ENCODE measurements at regions not wholly inside any gene's neighbourhood (a gene's known extent, or its start where the extent isn't known, plus 50 kb on each side); places are given as distances from the start of the nearest gene placed in this dataset.

DNA sequence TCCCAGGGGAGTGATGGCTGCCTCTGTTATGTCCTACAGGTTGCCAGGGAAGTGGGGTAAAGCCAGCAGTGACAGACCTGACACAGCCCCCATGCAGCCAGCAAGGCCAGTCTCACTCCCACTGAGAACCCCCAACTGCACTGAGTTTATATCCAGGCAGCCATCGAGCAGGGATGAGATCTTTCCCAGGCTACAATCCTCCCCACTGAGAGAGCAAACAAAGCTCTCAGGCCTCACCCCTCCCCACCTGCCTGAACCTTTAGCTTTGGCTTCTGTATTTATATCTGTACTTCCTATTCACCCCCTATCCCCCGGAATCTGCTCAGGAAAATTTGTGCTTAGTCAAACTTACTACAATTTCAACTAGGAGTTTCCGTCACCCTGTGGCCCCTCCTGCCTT is 284.1 kb downstream of the FAM170A start (continued):
- no peak for TF ChIP-seq CREBBP (IDR thresholded peaks at IDR 0.05; ENCODE audit: low read depth, low read length)

DNA sequence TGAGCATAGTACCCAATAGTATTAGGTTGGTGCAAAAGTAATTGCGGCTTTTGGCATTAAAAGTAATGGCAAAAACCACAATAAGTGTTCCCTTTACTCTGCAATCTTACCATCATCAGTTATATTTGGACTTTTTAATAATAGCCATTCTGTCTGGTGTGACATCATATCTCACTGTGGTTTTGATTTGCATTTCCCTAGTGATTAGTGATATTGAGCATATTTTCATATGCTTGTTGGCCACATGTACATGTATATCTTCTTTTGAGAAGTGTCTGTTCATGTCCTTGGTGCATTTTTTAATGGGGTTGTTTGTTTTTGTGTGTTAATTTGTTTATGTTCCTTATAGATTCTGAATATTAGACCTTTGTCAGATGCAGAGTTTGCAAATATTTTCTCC is 289.9 kb downstream of the FAM170A start:
- TF ChIP-seq, protein P1, sequence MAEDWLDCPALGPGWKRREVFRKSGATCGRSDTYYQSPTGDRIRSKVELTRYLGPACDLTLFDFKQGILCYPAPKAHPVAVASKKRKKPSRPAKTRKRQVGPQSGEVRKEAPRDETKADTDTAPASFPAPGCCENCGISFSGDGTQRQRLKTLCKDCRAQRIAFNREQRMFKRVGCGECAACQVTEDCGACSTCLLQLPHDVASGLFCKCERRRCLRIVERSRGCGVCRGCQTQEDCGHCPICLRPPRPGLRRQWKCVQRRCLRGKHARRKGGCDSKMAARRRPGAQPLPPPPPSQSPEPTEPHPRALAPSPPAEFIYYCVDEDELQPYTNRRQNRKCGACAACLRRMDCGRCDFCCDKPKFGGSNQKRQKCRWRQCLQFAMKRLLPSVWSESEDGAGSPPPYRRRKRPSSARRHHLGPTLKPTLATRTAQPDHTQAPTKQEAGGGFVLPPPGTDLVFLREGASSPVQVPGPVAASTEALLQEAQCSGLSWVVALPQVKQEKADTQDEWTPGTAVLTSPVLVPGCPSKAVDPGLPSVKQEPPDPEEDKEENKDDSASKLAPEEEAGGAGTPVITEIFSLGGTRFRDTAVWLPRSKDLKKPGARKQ (CRISPR knock-in tag; IDR thresholded peaks at IDR 0.05): no peak
- no peak for TF ChIP-seq SIRT6 (IDR thresholded peaks at IDR 0.05; ENCODE audit: low read depth, low read length)
- CTCF ChIA-PET (ENCODE audit: low intra/inter-chr PET ratio): no interaction called here
- in situ Hi-C loops (cut with MboI): no loop called here
- Histone ChIP-seq H4K20me1 (replicated peaks; ENCODE audit: control insufficient read depth, insufficient read depth, low read length) (no peaks in the 10 kb centered on the region), H2AFZ (ENCODE audit: low read depth, low read length) (no peak overlapping the region), H3K4me2 (ENCODE audit: insufficient read depth, low read length) (no peak overlapping the region), H3K27ac (ENCODE audit: extremely low read depth, low read depth, low read length) (no peak overlapping the region), H3K9ac (ENCODE audit: insufficient read depth in 1 of 2, low read depth in 2 of 2, low read length in 2 of 2) (no peak overlapping the region), H3K9me3 (replicated peaks; ENCODE audit: control insufficient read depth, insufficient read depth, low read depth, low read length) (0 out of 2 replicates have a peak, but pooled peaks cover 2% of the 10 kb centered on the region), H3K4me3 (no peak overlapping the region), H3K27me3 (ENCODE audit: control insufficient read depth in 2 of 2, insufficient read depth in 2 of 2, low read length in 2 of 2) (no peaks in the 10 kb centered on the region), H3K79me2 (ENCODE audit: control insufficient read depth, insufficient read depth, low read length) (no peaks in the 10 kb centered on the region), H3K9me1 (ENCODE audit: control insufficient read depth, insufficient read depth, low read length) (no peaks in the 10 kb centered on the region), H3K4me1 (replicated peaks in 1 of 2; ENCODE audit: control insufficient read depth in 2 of 2, insufficient read depth in 2 of 2, low read length in 2 of 2) (no peaks in the 10 kb centered on the region), H3K36me3 (ENCODE audit: control insufficient read depth, insufficient read depth, low read length) (no peaks in the 10 kb centered on the region)
- BruUV-seq (replicated peaks): no TSS peak
- FAIRE-seq (no peak), ATAC-seq (no peak), DNase-seq (ENCODE audit: extremely low read depth in 1 of 4, low spot score in 3 of 4) (no peak)
- WGBS (ENCODE audit: insufficient coverage, low coverage, missing lambda C conversion rate): 0% methylated on average over 1 of the region's 1 CpG
- POLR2A ChIA-PET: no interaction called here
- intact Hi-C loops (cut with micrococcal nuclease): no loop called here

DNA sequence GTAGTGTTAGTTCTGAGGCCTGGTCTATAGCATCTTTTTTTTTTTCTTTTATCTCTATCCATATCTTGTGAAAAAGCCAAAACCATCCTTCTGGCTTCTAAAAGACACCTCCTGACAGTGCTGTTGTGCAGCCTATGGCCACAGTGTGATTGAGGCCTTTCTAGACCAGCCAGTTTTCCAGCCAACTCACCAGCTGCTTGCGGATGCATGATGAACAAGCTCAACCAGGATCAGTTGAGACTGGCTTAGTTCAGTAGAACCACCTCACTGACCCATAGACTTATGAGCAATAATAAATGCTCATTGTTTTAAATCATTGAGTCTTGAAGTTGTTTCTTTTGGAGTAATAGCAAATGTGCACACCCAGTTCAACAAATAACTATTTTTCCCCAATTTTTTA is 296.9 kb downstream of the FAM170A start:
- ChIA-PET POLR2A (no interaction called here), CTCF (ENCODE audit: low intra/inter-chr PET ratio) (no interaction called here)
- no peaks in the 10 kb centered on the region for H4K20me1 ChIP-seq (replicated peaks; ENCODE audit: control insufficient read depth, insufficient read depth, low read length)
- ATAC-seq: no peak
- H3K4me3 ChIP-seq: no peak overlapping the region
- intact Hi-C loops (cut with micrococcal nuclease): no loop called here
- no peak for FAIRE-seq
- no peaks in the 10 kb centered on the region for H3K79me2 ChIP-seq (ENCODE audit: control insufficient read depth, insufficient read depth, low read length)
- H3K27me3 ChIP-seq (ENCODE audit: control insufficient read depth in 2 of 2, insufficient read depth in 2 of 2, low read length in 2 of 2): no peaks in the 10 kb centered on the region
- WGBS (ENCODE audit: insufficient coverage, low coverage, missing lambda C conversion rate): 0% methylated on average over 1 of the region's 1 CpG
- no peaks in the 10 kb centered on the region for H3K4me1 ChIP-seq (replicated peaks in 1 of 2; ENCODE audit: control insufficient read depth in 2 of 2, insufficient read depth in 2 of 2, low read length in 2 of 2)
- H2AFZ ChIP-seq (ENCODE audit: low read depth, low read length): no peak overlapping the region
- in situ Hi-C loops (cut with MboI): no loop called here
- no peak for DNase-seq (ENCODE audit: extremely low read depth in 1 of 4, low spot score in 3 of 4)
- TF ChIP-seq RBFOX2 (IDR thresholded peaks at IDR 0.05; ENCODE audit: low read depth, low read length) (no peak), ASH1L (IDR thresholded peaks at IDR 0.05; ENCODE audit: borderline replicate concordance, low read depth, partially characterized antibody) (no peak), SRSF7 (optimal IDR thresholded peaks at IDR 0.05; ENCODE audit: low read depth, low read length) (no peak), SIRT6 (IDR thresholded peaks at IDR 0.05; ENCODE audit: low read depth, low read length) (no peak)
- TF ChIP-seq, protein P2, sequence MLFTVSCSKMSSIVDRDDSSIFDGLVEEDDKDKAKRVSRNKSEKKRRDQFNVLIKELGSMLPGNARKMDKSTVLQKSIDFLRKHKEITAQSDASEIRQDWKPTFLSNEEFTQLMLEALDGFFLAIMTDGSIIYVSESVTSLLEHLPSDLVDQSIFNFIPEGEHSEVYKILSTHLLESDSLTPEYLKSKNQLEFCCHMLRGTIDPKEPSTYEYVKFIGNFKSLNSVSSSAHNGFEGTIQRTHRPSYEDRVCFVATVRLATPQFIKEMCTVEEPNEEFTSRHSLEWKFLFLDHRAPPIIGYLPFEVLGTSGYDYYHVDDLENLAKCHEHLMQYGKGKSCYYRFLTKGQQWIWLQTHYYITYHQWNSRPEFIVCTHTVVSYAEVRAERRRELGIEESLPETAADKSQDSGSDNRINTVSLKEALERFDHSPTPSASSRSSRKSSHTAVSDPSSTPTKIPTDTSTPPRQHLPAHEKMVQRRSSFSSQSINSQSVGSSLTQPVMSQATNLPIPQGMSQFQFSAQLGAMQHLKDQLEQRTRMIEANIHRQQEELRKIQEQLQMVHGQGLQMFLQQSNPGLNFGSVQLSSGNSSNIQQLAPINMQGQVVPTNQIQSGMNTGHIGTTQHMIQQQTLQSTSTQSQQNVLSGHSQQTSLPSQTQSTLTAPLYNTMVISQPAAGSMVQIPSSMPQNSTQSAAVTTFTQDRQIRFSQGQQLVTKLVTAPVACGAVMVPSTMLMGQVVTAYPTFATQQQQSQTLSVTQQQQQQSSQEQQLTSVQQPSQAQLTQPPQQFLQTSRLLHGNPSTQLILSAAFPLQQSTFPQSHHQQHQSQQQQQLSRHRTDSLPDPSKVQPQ (CRISPR knock-in tag; IDR thresholded peaks at IDR 0.05; ENCODE audit: borderline replicate concordance): no peak
- no peaks in the 10 kb centered on the region for H3K9me3 ChIP-seq (replicated peaks; ENCODE audit: control insufficient read depth, insufficient read depth, low read depth, low read length)
- no peak overlapping the region for H3K9ac ChIP-seq (ENCODE audit: insufficient read depth in 1 of 2, low read depth in 2 of 2, low read length in 2 of 2)
- H3K4me2 ChIP-seq (ENCODE audit: insufficient read depth, low read length): no peak overlapping the region
- no peaks in the 10 kb centered on the region for H3K9me1 ChIP-seq (ENCODE audit: control insufficient read depth, insufficient read depth, low read length)
- BruUV-seq (replicated peaks): no TSS peak
- H3K36me3 ChIP-seq (ENCODE audit: control insufficient read depth, insufficient read depth, low read length): no peaks in the 10 kb centered on the region
- H3K27ac ChIP-seq (ENCODE audit: extremely low read depth, low read depth, low read length): no peak overlapping the region

All from K562 (cell line).